ENCODE measurements at regions not wholly inside any gene's neighbourhood (a gene's known extent, or its start where the extent isn't known, plus 50 kb on each side); places are given as distances from the start of the nearest gene placed in this dataset.

- Histone ChIP-seq H3K27me3 (ENCODE audit: control insufficient read depth, insufficient read depth, low read length) (no peaks in the 10 kb centered on the region), H3K9me3 (ENCODE audit: control insufficient read depth, insufficient read depth, low read length) (no peaks in the 10 kb centered on the region), H3K4me3 (ENCODE audit: low read depth, low read length) (no peak overlapping the region), H3K27ac (ENCODE audit: low read depth, low read length) (no peak overlapping the region)
- CTCF ChIA-PET: interaction anchor here (0.9 kb wide), 1 partner anchor 660 kb away, joined by 3 read pairs; no protein-coding TSS in a partner anchor
- TF ChIP-seq, protein P1, sequence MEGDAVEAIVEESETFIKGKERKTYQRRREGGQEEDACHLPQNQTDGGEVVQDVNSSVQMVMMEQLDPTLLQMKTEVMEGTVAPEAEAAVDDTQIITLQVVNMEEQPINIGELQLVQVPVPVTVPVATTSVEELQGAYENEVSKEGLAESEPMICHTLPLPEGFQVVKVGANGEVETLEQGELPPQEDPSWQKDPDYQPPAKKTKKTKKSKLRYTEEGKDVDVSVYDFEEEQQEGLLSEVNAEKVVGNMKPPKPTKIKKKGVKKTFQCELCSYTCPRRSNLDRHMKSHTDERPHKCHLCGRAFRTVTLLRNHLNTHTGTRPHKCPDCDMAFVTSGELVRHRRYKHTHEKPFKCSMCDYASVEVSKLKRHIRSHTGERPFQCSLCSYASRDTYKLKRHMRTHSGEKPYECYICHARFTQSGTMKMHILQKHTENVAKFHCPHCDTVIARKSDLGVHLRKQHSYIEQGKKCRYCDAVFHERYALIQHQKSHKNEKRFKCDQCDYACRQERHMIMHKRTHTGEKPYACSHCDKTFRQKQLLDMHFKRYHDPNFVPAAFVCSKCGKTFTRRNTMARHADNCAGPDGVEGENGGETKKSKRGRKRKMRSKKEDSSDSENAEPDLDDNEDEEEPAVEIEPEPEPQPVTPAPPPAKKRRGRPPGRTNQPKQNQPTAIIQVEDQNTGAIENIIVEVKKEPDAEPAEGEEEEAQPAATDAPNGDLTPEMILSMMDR (IDR thresholded peaks at IDR 0.05; ENCODE audit: low read depth, low read length): no peak
- no peak for DNase-seq (ENCODE audit: low read depth, low spot score)
- POLR2A ChIA-PET: no interaction called here
Measured at GRCh38 chr3:59289831-59290230, 240.0 kb upstream of the CFAP20DC start.

DNA sequence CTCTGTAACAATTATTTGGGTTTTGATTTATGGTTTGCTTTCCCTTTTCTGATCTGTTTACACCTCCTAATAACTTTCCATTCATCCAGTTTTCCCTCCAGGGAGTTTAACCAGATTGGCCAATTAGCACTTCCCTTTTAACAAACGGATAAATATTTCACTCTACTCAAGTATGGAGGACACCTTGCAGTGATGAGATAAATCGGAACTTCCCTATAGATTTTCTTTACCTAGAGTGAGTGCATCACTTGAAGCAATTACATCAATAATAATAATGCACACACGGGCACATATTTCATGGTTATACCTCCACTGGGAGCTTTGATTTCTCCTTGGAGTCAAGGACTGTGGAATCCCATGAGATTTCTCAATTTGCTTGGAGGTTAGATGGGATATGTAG is 239.1 kb upstream of the CFAP20DC start:
- CTCF ChIA-PET: interaction anchor here (0.6 kb wide), 1 partner anchor 64 kb away, joined by 3 read pairs; no protein-coding TSS in a partner anchor

GRCh38 chr3:59286791-59287531 is 237.1 kb upstream of the CFAP20DC start:
- POLR2A ChIA-PET: no interaction called here
- H3K27ac ChIP-seq (ENCODE audit: low read depth, low read length): no peak overlapping the region
- H3K4me3 ChIP-seq (ENCODE audit: low read depth, low read length): no peak overlapping the region
- TF ChIP-seq, protein P1 (IDR thresholded peaks at IDR 0.05; ENCODE audit: low read depth, low read length): no peak
- no peaks in the 10 kb centered on the region for H3K27me3 ChIP-seq (ENCODE audit: control insufficient read depth, insufficient read depth, low read length)
- CTCF ChIA-PET: interaction anchor here (0.8 to 1.2 kb wide), 2 partner anchors 9 to 19 kb away, joined by 3 read pairs; no protein-coding TSS in a partner anchor
- DNase-seq (ENCODE audit: low read depth, low spot score): no peak
- no peaks in the 10 kb centered on the region for H3K9me3 ChIP-seq (ENCODE audit: control insufficient read depth, insufficient read depth, low read length)

More for the DNA sequence above, 239.1 kb upstream of the CFAP20DC start:
- TF ChIP-seq, protein P1 (IDR thresholded peaks at IDR 0.05; ENCODE audit: low read depth, low read length): no peak
- H3K9me3 ChIP-seq (ENCODE audit: control insufficient read depth, insufficient read depth, low read length): no peaks in the 10 kb centered on the region
- no peak for DNase-seq (ENCODE audit: low read depth, low spot score)
- H3K27me3 ChIP-seq (ENCODE audit: control insufficient read depth, insufficient read depth, low read length): no peaks in the 10 kb centered on the region
- H3K27ac ChIP-seq (ENCODE audit: low read depth, low read length): no peak overlapping the region
- no peak overlapping the region for H3K4me3 ChIP-seq (ENCODE audit: low read depth, low read length)
- POLR2A ChIA-PET: no interaction called here

DNA sequence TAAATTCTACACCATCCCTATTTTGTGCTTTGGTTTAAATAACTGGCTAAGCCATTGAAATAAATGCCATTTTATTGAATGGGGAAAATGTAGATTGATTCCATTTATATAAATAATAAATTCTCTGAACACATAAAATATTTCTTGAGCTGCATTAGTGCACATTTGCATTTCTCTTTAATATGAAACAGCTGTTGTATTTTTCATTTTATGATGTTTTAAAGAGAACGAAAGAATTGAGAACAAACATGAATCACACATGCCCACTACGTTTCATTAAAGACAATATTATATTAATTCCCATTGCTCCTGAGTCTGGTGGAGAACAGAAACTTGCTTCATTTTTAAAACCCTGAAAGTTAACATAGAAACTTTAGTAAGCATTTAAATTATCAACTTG is 235.7 kb upstream of the CFAP20DC start:
- Histone ChIP-seq H3K4me3 (ENCODE audit: low read depth, low read length) (no peak overlapping the region), H3K9me3 (ENCODE audit: control insufficient read depth, insufficient read depth, low read length) (no peaks in the 10 kb centered on the region), H3K27ac (ENCODE audit: low read depth, low read length) (no peak overlapping the region), H3K27me3 (ENCODE audit: control insufficient read depth, insufficient read depth, low read length) (no peaks in the 10 kb centered on the region)
- POLR2A ChIA-PET: no interaction called here
- DNase-seq (ENCODE audit: low read depth, low spot score): no peak
- CTCF ChIA-PET: interaction anchor here (1.2 kb wide), 1 partner anchor 10 kb away, joined by 3 read pairs; no protein-coding TSS in a partner anchor
- TF ChIP-seq, protein P1 (IDR thresholded peaks at IDR 0.05; ENCODE audit: low read depth, low read length): no peak

GRCh38 chr3:59284926-59285325 is 235.1 kb upstream of the CFAP20DC start:
- no peak for DNase-seq (ENCODE audit: low read depth, low spot score)
- ChIA-PET CTCF (no interaction called here), POLR2A (no interaction called here)

More at GRCh38 chr3:59284926-59285325, 235.1 kb upstream of the CFAP20DC start:
- TF ChIP-seq, protein P1 (IDR thresholded peaks at IDR 0.05; ENCODE audit: low read depth, low read length): no peak
- H3K27ac ChIP-seq (ENCODE audit: low read depth, low read length): no peak overlapping the region
- no peaks in the 10 kb centered on the region for H3K9me3 ChIP-seq (ENCODE audit: control insufficient read depth, insufficient read depth, low read length)
- H3K4me3 ChIP-seq (ENCODE audit: low read depth, low read length): no peak overlapping the region
- H3K27me3 ChIP-seq (ENCODE audit: control insufficient read depth, insufficient read depth, low read length): no peaks in the 10 kb centered on the region
